WI38 (cell line): ENCODE measurements at regions not wholly inside any gene's neighbourhood (a gene's known extent, or its start where the extent isn't known, plus 50 kb on each side); places are given as distances from the start of the nearest gene placed in this dataset.

ENCODE experiments used
- H3K4me3 ChIP-seq: 2 replicates; pipeline ENCODE4 v1.5.1; 2011; ENCODE audit warnings: low read depth, mild to moderate bottlenecking, control low read depth, low read length
- CTCF ChIP-seq: IDR thresholded peaks from 2 replicates; pipeline ENCODE4 v1.5.1; 2012; ENCODE audit warnings: low read depth, mild to moderate bottlenecking, control low read depth, low read length

- H3K4me3 ChIP-seq, result no peak overlapping the region
- no peak for TF ChIP-seq CTCF
Observed at GRCh38 chr1:79190074-79190473, 183.5 kb upstream of the ADGRL4 start.

GRCh38 chr1:79188337-79188736 lies 181.8 kb upstream of the ADGRL4 start:
- no peak overlapping the region for H3K4me3 ChIP-seq
- TF ChIP-seq CTCF, result no peak

GRCh38 chr1:79186260-79186659 lies 179.7 kb upstream of the ADGRL4 start:
- no peak overlapping the region for H3K4me3 ChIP-seq
- no peak for TF ChIP-seq CTCF

- H3K4me3 ChIP-seq, result no peak overlapping the region
- no peak for TF ChIP-seq CTCF
Observed at GRCh38 chr1:79177844-79178243, 171.3 kb upstream of the ADGRL4 start.

GRCh38 chr1:79161077-79161476 lies 154.5 kb upstream of the ADGRL4 start:
- TF ChIP-seq CTCF, result no peak

GRCh38 chr1:79155991-79156390 lies 149.5 kb upstream of the ADGRL4 start:
- H3K4me3 ChIP-seq, result no peak overlapping the region
- TF ChIP-seq CTCF, result no peak

More at GRCh38 chr1:79161077-79161476, 154.5 kb upstream of the ADGRL4 start:
- H3K4me3 ChIP-seq, result no peak overlapping the region

GRCh38 chr1:79151006-79151796 lies 144.7 kb upstream of the ADGRL4 start:
- TF ChIP-seq CTCF, result no peak
- H3K4me3 ChIP-seq, result no peak overlapping the region
